GM12873 (cell line): ENCODE measurements at regions not wholly inside any gene's neighbourhood (a gene's known extent, or its start where the extent isn't known, plus 50 kb on each side); places are given as distances from the start of the nearest gene placed in this dataset.

Experiments
- TF ChIP-seq, protein P1 (sequence below): IDR thresholded peaks from 2 replicates; pipeline ENCODE4 v1.5.1; 2012; ENCODE audit warnings: low read depth, mild to moderate bottlenecking, moderate library complexity, low read length, control low read depth; ENCODE audit not compliant: insufficient read depth; ENCODE audit errors: missing control alignments

DNA sequence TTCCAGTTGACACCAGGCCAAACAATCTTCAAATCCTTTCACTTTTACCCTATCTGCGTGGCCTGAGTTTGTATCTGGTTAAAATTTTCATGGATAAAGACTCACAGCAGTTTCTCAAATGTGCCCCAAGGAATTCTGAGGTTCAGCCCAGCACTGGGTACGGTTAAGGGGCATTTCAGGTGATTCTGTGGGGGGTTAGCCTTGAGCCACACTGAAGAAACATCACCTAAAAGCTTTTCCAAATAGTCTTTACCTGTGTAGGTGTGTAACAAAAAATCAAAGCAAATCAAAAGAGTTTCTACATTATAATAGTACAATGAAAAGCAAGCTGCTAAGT lies 83.8 kb upstream of the DNAJC1 start:
- TF ChIP-seq, protein P1, sequence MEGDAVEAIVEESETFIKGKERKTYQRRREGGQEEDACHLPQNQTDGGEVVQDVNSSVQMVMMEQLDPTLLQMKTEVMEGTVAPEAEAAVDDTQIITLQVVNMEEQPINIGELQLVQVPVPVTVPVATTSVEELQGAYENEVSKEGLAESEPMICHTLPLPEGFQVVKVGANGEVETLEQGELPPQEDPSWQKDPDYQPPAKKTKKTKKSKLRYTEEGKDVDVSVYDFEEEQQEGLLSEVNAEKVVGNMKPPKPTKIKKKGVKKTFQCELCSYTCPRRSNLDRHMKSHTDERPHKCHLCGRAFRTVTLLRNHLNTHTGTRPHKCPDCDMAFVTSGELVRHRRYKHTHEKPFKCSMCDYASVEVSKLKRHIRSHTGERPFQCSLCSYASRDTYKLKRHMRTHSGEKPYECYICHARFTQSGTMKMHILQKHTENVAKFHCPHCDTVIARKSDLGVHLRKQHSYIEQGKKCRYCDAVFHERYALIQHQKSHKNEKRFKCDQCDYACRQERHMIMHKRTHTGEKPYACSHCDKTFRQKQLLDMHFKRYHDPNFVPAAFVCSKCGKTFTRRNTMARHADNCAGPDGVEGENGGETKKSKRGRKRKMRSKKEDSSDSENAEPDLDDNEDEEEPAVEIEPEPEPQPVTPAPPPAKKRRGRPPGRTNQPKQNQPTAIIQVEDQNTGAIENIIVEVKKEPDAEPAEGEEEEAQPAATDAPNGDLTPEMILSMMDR, result no peak

DNA sequence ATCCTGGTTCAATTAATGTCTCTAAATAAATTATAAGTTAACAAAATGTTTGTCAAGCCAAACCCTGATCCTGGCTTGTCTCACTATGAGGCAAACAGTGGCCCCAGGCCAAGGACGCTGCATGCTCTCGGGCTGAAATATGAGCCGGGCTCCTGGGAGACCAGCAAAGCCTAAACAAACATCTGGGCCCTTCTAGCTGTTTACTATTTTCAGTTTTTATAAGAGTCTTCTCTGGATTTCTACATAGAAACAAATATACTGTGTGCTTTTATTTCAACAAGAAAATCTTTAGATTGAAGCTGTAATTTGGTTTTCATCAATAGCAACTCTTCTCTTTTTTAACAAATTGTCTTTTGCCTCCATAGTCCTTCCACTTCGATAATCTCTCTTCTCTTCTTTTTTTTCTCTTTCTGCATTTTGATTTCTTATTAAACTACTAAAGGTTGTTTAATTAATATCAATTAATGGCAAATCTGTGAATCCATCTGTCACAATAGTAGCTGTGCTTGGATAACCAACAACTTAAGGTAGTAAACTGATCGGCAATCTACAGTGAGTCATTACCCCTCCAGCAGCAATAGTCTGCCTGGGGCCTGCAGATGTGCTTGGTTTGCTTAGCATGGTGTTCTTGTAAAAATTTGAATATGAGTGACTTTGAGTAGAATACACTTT lies 83.3 kb upstream of the DNAJC1 start:
- TF ChIP-seq, protein P1, result no peak

DNA sequence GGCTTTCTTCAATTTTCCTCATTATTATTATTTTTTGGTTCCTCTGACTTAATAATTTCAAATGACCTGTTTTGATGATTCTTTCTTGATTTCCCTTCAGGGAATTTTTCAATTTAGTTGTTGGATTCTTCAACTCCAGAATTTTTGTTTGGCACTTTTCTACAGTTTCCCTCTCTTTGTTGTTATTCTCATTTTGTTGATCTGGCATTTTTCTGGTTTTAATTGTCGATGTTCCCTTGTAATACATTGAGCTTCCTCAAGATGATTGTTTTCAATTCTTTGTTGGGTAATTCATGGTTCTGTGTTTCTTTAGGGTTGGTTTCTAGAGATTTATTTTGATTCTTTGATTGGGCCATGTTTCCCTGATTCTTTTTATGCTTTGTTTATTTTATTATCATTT lies 67.8 kb upstream of the DNAJC1 start:
- TF ChIP-seq, protein P1, result no peak

DNA sequence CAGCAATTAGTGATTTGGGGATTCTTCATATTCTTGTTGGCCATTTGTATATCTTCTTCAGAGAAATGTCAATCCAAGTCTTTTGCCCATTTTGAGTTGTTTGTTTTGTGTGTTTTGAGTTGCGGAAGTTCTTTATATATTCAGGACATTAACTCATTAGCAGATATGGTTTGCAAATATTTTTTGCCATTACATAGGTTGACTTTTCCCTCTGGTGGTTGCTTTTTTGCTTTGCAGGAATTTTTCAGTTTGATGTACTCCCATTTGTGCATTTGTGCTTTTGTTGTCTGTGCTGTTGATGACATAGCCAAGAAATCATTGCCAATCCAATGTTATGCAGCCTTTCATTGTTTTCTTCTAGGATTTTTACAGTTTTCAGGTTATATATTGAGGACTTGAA lies 63.6 kb upstream of the DNAJC1 start:
- TF ChIP-seq, protein P1, result no peak

DNA sequence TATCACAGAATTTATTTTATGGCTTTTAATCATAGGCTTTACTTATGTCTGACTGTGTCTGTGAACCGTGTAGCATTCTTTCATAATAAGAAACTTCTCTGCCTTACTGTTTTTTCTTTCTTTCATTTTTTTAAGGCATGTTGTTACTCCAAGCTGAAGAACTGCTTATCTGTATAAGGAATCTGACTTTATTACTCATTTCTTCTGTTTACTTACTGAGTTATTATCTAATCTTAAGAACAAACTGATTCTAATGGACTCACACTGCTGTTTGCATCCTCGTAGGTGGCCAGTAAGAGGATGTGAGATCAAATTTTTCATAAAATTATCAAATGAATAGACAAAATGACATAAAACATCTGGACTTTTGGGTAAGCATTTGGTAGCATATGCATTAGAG lies 54.7 kb upstream of the DNAJC1 start:
- TF ChIP-seq, protein P1, result no peak

DNA sequence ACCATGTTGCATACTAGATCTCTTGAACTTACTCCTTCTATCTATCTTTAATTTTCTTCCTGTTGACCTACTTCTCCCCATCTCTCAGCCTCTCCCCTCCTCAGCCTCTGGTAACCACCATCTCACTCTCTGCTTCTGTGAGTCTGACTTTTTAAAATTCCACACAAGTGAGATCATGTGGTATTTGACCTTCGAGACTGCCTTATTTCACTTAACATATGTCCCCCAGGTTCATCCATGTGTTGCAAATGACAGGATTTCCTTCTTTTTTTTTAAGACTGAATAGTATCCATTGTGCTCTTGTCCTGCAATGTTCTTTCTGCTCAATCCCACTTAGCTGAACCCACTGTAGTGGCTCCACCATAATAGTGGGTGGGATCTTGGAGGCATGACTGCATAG lies 51.4 kb upstream of the DNAJC1 start:
- TF ChIP-seq, protein P1, result no peak
